Activated CD8-positive, alpha-beta memory T cell treated with anti-CD3 and anti-CD28 coated beads, Interleukin-2, amount 50 U/mL, for 48 hours (primary cell): ENCODE measurements at regions not wholly inside any gene's neighbourhood (a gene's known extent, or its start where the extent isn't known, plus 50 kb on each side); places are given as distances from the start of the nearest gene placed in this dataset.

Source experiments
- DNase-seq: peaks from one replicate; pipeline ENCODE4 v3.0.0-alpha.2; 2020

DNA sequence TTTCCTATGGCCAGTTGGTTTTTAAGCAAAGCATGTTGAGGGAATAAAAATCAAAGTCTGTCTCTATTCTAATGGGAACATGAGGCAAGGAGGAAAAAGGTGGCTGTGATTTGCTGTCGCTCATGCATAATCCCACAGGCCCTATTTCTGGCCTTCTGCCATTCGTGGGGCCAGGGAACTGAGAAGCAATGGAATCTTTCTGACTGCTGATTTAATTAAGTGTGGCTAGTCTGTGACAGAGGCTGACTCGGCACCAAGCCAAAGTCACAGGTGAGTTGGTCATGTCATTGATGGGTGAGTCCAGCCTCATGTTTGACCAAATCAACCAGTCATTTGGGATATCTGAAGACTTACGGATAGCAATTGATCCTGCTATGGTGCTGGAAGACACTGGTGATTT lies 429.3 kb upstream of the CADM1 start:
- no peak for DNase-seq

DNA sequence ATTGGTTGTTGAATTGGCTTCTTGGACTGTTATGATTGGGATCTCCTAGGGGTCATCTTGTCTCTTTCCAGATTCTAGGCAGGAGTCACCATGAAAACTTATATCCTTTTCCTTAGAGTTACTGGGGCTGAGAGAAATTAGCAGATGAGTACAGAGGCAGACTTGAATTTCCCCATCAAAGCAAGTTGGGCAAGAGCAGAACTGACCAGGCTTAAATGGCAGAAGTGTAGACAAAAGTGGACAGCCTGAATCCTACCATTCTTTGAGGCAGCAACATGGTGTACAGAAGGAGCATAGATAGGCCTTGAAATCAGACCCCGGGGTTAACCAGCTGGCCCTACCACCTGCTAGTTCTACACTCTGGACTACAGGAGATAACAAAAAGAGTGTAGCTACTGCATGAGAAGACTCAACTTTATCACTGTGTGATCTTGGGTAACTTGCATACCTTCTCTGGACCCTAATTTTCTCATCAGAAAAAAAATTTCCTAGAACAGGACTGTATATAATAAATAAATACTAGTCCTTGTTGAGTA lies 427.4 kb upstream of the CADM1 start:
- no peak for DNase-seq

DNA sequence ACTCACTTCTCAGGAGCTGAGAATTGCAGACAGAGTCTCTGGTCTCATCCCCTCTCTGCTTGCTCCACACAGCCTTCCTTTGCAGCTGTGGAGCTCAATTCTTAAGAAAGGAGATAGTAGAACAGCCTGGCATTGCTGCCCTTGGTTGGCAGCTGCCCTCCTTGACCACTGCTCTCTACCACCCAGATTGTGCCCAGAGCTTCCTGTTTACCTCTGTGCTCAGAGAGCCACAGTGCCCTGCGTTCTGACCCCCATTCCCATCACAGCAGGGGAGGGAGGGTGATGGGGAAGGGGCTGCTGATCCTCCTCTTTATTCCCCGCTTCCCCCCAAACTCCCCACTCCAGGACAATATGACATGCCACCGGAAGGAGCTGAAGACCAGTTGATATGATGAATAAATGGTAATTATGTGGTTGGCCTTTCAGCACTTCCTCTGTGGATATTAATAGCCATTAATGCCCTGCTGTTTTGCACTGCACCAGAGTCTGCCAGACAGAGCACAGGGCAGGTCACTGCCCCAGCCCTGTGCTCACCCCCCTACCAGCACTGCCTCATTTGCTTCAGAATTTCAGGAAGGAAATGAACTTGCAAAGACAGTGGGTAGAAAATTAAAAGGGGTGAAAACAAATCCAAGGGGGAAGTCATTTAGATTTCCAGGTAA lies 426.8 kb upstream of the CADM1 start:
- DNase-seq: no peak

DNA sequence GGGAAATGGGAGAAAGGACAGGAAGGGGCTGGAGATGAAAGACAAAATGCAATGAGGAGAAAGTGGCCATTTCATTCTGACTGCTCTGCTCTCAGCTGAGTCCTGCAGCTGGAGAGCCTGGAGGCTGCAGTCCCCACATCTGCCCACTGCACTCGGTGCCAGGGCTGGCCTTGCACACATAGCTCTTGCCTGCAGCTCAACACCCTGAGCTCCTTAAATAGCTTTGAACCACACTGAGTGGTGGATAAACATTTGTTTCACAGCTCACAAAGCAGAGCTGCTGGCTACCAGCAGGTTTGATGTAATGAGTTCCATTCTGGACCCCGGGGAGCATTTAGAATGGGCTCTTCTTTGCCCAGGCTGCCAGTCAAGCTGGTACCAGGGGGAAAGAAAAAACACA lies 426.1 kb upstream of the CADM1 start:
- DNase-seq: no peak

DNA sequence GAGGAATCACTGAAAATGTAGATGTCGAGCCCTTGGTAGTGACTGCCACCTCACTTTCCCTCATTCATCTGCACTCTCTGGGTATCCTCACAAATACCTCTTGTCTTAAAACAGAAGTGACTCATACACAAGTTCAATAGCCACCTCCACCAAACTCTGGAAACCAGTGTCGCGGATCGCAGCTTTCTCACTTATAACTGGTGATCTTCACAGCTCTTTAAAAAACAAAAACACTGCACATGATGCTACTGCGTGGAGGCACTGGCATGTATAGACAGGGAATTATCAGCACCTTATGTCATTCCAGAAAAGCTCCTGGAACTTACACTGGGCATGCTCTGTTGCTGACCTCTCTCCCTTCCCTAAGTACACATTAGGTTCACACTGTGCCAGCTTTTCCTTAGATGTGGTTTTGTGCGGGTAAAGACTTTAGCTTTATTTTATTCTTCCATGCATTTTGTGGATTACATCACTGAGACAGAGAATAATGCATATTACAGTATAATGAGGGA lies 425.5 kb upstream of the CADM1 start:
- no peak for DNase-seq

DNA sequence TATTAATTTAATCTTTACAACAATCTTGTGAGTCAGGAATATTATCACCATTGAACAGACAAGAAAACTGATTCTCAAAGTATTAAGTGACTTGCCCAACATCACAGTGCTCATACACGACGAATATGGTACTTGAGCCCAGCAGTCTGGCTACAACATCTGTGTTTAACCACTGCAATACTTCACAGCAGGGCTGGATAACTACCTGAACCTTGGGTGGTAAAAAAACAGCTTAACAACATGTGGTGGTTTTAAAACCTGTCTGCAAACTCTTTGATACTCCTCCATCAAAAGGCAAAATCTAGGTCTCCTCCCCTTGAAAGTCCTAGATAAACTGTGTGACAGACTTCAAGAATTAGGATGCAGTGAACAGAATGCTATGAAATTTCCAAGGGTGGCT lies 424.6 kb upstream of the CADM1 start:
- DNase-seq: no peak

DNA sequence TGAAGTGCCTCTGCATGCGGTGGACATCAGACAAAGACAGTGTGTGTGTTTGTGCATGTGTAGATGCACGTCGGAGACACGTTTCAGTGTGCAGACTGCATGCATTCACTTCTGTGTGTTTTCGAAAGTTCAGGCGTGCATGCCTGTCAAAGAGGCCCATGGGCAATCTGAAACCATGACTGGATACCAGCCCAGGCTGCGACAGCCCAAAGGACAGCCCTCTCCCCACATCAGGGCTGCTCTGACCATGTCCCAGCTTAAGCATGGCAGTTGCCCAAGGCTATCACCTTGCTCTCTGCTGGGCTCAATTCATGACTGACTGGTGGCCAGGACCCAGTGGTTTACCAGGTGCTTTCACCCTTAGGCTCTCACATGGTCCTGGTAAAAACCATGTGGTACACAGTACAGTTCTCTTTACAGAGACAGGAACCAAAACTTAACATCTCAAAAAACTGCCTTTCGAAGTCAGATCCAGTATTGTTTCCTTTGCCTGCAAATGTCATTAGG lies 423.7 kb upstream of the CADM1 start:
- no peak for DNase-seq

DNA sequence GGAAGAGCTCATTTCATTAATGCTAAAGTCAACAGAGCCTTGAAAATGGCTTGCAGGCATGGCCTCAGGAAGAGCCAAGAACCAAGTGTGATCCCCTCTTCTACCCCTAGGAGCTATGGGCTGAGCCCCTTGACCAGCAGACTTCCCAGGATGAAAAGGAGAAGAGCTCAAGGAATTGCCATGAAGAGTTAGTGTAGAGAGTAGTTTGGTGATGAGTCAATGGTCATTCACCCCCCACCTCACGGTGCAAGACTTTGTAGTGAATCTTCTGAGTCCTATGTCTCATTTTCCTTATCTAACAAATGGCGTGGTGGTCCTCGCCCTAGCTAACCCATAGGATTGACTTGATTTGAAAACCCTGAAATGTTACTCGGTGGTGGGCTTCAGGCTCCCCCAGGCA lies 422.4 kb upstream of the CADM1 start:
- no peak for DNase-seq

DNA sequence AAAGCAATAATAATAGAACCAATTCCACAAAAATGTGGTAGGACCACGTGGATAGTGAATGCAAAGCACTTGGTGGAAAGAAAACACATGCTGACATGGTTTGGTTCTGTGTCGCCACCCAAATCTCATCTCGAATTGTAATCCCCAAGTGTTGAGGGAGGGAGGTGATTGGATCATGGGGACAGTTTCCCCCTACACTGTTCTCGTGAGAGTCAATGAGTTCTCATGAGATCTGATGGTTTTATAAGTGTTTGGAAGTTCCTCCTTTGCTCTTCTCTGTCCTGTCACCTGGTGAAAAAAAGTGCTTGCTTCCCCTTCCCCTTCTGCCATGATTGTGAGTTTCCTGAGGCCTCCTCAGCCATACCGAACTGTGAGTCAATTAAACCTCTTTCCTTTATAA lies 421.9 kb upstream of the CADM1 start:
- DNase-seq: no peak

DNA sequence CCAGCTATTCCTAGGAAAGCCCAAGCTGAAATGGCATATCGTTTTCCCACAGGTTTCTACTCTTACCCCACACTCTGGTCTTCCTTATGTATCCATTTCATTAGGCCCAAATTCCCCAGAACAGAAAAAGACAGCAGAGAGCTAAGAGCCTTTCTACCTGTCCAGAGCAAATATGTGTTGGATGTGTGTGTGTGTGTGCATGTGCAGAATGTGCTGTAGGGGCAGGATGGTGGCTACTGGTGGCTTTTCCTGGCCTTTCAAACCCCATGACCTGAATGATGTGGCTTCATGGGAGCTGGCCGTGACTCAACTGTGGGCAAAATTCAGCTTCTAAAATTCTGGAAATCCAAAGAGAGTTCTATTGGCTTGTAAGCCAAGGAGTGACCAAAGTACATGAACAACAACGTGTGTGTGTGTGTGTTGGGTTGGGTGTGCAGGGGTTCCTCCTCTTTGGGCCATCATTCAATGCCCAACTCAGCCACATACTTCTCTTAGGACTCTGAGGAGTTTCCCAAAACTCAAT lies 421.4 kb upstream of the CADM1 start:
- DNase-seq: no peak

DNA sequence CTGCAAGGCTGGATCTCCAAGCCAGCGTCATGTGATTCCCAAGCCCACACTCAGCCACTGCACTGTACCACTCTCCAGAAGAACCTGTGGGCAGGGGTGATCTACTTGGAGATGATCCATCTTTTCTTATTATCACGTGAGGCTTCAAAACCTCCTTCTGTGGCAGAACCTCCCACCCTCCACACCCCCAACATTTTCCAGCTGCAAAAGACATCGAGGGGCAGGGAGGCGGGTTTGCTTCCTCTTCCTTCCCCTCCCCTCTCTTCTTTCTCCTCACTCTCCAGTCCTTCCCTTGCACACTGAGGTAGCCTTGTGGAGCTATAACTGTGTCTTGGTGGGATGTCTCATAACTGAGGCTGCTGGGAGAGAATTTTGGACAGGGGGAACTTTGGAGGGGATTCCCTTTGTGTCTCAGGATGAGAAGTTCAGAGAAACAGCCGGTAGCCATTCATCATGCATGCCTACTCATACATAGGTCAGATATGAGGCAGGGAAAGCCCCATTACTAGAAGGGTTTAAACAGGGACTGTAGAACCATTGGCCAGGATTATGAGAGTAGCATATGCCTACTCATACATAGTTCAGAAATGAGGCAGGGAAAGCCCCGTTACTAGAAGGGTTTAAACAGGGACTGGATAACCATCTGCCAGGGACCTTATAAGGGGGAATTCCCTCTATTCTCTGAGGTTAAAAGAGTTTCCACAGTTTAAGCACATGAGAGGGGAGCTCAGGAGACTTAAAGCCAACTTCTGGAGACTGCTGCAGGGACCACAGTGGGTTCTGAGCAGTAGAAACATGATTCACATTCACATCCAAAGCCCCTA lies 420.7 kb upstream of the CADM1 start:
- no peak for DNase-seq

DNA sequence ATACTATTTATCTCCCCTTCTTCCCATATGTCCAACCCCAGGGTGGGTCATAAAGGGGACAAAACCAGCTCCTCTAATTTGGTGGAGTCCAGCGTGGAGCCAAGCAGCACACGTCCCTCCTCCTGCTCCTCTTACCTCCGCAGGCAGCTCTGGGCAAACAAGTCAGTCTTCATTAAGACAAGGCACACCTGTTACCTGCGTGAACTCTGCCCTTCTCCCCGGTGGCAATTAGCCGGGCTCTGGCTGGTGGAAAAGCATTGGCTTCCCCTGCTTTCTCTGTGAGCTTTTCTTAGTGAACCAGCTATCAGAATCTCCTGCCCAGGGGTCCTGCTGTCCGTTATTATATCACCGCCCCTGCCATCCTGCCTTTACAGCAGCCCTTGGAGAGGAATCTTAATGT lies 418.7 kb upstream of the CADM1 start:
- no peak for DNase-seq

DNA sequence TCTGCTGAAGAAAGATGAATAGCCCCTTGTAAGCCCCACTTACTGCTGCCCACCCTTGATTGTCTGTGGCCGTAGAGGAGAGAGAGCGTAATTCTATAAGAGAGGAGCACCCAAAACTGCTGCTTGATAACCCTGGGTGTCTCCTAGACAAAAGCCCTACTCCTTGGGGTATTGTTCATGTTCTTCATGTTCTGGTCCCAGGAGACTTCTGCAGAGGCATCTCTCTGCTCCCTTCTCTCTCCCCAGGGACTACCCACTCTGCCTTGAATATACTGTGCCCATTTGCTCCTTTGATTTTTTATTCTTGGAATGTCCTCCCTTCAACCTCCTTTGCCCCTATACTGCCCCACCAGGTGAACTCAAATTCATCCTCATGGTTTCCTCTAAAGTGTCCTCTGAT lies 417.8 kb upstream of the CADM1 start:
- DNase-seq: no peak

DNA sequence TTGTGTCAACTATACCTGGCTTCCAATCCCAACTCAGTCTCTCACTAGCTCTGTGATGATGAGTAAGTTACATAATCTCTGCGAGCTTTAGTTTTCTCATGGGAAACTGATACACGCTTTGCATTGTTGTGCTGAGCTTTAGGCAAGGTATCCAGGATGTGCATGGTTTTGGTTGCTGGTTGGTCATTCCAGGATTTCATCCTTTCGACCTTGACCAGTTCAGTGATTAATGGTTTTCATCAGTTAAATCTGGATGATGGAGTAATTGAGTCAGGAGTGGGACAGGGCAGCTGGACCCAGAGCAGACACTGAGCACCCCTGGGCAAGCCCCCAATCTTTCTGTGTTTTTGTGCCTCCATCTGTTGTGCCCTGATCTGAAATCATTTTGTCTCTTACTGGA lies 417.3 kb upstream of the CADM1 start:
- no peak for DNase-seq

DNA sequence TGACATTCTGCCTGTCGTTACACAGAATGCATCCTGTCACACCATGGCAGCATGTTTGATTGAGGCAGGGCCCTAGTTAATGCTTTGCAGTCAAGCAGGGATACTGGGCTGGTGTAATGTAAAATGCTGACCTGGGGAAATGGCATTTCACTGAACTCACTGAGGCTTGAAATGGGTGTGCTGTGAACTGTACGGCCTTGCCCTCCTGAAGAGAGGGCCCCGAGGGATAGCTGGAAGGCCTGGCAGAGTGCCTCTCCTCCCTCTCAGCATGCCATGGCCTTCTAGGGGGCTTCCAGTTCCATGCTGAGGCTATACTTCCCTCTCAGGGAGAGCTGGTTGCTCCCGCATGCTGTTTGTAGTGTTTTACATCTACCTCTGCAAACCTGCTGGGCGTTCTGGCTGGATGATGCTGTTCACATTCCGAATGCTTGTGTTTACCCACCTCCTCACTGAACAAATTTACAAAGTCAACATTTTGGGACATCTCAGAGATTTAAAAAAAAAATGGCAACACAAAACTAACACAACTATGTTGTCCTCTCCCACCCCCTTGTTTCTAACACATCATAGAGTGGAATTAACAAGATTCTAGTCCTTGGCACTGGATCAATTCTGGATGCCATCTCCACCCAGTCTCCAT lies 416.7 kb upstream of the CADM1 start:
- DNase-seq: no peak

DNA sequence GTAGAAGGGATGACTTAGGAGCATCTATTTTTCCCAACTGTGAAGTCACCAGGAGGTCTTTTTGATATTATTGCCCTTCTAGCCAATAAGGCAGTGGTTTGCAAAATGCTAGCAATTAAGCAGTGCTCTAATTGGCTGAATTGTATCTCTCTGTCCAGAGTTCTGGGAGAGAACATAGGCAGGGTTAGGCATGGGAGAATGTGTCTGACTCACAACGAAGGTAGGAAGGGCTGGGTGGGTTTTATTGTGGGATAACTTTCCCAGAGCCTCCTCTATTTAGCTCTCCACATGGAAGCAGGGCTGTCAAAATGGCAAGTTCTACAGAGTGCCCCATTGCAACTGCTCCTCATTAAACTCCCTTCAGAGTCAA lies 415.9 kb upstream of the CADM1 start:
- no peak for DNase-seq

DNA sequence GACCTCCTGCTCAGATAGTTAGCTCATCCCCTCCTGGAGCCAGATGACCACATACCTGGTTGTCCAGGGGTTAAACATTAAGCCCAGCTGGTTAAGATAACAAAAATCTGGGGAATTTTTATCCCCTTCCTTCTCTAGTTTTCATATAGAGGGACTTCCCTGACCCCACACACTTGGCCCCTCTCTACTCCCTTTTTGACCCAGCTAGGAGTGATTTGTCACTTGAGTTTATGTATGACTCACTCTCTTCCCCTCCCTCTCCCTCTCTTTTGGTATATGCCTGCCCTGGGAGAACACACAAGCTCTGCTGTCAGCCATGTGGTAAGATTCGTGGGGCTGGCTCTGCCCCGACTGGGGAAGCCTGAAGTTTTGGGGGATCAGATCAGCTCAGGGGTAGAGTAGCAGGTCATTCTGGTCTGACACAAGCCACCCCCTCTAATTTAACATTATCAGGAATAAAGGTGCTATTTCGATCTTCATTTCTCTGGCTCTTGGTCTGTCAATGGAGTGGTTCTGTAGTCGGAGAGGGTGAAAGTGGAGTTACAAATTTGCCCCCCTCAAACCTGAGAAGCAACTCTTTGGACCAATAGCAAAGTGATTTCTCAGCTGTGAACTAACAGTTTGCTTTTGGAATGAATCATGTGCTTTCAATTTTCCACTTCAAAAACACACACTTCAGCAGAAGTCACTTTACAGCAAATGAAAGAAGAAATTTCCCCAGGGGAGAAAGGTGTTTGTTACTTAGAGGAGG lies 415.3 kb upstream of the CADM1 start:
- DNase-seq: no peak

DNA sequence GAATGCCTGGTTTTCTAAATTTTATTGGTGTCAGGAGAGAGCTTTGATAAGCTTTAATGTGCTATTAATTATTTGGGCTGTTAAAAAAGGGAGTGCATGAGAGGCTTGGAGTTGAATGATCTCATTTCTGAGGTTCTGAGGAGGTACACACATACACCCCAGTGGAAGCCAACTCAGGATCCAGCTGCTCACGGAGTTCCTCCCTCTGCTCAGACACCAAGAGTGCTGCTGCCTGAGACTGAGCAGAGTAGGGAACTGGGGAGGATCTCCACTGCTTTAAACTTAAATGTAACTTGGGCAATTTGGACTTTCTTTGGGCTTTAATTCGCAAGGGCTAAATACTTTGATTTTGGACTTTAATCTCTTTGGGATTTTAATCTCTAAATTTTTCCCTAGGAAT lies 414.4 kb upstream of the CADM1 start:
- DNase-seq: no peak

DNA sequence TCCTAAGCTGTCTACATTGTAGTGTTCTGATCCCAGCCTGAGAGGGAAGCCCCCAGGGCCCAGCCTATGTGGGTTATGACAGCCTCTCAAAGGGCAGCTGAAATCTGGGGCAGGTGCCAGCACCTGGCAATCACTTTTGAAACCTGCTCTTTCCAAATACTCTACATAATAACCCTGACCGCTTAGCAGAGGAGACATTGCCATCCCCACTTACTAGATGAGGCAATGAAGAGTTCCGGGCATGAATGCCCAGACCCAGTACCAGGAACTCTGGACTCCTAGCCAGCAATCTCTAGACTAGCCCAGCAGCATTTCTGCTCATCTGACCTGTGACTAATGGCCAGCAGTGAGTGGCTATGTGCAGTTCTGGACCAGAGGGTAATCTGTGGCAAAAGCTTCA lies 412.4 kb upstream of the CADM1 start:
- DNase-seq: no peak

DNA sequence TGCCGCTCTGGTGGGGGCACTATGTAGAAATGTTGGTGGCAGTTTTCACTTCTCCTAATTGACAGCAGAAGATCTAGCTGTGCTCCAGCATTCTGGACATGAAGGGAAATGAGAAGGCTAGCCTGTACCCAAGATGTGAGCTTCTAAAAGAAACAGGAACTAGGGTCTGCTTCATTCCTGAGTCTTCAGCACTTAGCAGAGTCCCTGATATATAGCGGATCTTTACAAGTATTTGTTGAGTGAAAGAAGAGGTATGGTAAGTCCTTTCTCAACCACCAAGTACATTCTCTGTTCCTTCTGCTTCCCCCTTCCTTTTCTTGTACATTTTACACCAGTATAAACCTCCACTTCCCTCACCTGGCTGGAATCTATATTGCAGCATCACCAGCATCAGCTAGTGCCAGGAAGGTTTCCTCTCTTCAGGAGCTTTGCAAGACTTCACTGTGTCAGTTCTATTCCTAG lies 408.3 kb upstream of the CADM1 start:
- DNase-seq: no peak

DNA sequence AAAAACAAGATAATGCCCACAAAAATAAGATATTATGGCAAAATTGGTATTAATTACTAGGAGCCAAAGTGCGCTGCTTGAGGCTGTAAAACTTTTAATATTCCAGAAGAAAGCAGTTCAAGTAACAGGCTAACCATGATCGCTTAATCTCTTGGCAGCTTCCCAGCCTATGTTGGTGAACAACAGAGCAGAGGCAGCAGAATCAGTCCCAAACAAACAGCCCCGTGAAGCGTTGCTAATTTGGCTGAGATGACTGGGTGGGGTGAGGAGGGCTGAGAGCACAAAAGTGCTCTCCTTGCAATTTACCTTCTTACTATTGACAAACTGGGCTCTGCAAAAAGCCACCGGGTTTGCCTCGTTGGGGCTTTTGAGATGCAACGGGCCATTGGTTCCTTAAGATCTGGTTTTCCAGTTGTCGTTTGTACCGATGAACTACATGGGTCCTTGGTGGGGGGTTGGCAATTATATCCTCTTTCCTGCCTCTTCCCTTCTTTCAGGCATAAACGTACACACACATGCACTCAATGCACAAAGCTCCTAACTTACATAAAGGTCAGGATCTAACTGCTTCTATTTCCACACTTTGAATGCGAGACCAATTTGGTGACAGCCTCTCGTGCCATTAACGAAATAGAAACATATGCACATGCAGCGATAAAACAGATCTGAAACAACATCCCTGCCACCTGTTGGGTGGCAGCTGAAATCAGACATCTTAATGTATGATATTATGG lies 407.6 kb upstream of the CADM1 start:
- DNase-seq: no peak

DNA sequence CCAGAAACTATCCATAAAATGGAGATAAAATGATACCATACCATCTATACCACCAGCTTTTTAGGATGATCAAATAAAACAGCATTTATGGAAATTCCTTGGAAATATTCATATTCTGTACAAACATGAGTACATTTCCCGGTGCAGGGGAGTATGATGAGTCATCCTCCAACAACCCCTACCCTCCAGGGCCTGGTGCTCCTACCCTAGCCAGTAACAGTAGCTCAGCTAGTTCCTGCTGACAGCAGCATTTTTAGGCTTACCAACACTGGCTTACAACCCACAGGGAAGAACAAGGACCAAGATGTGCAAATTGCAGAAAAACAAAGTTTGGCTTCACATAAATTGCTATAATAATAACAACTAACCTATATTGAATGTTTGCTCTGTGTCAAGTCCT lies 406.2 kb upstream of the CADM1 start:
- DNase-seq: no peak
